ENCODE measurements at regions not wholly inside any gene's neighbourhood (a gene's known extent, or its start where the extent isn't known, plus 50 kb on each side); places are given as distances from the start of the nearest gene placed in this dataset.

DNA sequence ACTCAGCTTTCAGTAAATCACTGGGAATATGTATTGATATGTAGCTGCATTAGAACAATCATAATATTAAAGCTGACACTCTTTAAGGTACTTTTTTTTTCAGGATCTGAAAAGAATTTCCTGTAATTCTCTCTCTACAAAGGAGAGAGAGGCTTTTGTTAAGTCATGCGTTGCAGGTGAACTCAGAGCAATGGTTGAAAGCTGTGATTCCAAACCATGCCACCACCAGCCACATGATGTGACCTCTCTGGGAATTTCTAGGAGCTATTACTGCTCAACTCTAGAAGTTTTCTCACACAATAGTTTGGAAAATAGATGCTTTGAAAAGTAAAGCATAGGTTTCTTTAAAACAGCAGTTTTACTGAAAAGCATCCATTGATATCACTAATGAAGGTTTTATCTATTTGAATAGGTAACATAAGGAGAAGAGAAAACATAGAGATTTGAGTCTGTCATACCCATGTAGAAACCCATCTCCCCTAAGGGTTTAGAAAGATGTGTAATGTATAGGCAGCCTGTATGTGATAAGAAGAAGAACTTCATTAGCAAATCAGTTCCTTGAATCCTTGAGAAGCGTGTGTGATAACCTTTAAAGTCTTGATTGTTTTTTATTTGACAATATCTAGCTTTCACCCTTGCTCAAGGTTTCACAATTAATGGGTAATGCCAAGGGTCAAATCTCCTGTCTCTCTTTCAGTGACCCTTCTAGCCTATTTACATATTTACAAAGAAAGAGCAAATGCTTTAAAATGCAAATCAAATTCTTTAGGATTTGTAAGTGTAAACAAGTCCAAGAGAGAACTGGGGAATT lies 161.0 kb upstream of the ANKRD50 start:
- Histone ChIP-seq H3K4me3 (ENCODE audit: low read depth, low read length) (no peak overlapping the region), H3K36me3 (ENCODE audit: control insufficient read depth, insufficient read depth, low read length) (no peaks in the 10 kb centered on the region), H3K27me3 (ENCODE audit: control insufficient read depth, insufficient read depth, low read length) (no peaks in the 10 kb centered on the region)
- TF ChIP-seq, protein P1, sequence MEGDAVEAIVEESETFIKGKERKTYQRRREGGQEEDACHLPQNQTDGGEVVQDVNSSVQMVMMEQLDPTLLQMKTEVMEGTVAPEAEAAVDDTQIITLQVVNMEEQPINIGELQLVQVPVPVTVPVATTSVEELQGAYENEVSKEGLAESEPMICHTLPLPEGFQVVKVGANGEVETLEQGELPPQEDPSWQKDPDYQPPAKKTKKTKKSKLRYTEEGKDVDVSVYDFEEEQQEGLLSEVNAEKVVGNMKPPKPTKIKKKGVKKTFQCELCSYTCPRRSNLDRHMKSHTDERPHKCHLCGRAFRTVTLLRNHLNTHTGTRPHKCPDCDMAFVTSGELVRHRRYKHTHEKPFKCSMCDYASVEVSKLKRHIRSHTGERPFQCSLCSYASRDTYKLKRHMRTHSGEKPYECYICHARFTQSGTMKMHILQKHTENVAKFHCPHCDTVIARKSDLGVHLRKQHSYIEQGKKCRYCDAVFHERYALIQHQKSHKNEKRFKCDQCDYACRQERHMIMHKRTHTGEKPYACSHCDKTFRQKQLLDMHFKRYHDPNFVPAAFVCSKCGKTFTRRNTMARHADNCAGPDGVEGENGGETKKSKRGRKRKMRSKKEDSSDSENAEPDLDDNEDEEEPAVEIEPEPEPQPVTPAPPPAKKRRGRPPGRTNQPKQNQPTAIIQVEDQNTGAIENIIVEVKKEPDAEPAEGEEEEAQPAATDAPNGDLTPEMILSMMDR (IDR thresholded peaks at IDR 0.05; ENCODE audit: insufficient read depth, low read length, poor library complexity, severe bottlenecking), result no peak
- peak; percentile 31 for DNase-seq (ENCODE audit: low read depth)

DNA sequence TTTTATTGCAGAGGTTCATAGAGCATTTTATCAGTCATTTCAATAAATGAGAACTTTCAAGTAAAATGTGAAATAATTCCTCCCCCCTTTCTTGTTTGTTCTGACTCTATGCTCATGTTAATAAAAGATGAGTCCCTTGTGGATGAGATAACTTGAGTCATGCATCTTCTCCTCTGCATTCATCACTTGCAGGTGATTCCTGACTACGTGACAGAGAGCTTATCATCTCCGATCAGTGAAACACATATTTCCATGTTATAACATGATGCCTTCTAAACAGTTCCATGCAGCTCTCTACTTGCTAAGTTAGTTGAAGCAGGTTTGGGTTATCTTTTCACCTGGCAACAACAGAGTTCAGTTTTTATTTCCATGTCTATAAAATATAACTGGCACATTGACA lies 160.1 kb upstream of the ANKRD50 start:
- TF ChIP-seq, protein P1 (IDR thresholded peaks at IDR 0.05; ENCODE audit: insufficient read depth, low read length, poor library complexity, severe bottlenecking), result no peak
- Histone ChIP-seq H3K4me3 (ENCODE audit: low read depth, low read length) (no peak overlapping the region), H3K36me3 (ENCODE audit: control insufficient read depth, insufficient read depth, low read length) (no peaks in the 10 kb centered on the region), H3K27me3 (ENCODE audit: control insufficient read depth, insufficient read depth, low read length) (no peaks in the 10 kb centered on the region)
- no peak for DNase-seq (ENCODE audit: low read depth)

DNA sequence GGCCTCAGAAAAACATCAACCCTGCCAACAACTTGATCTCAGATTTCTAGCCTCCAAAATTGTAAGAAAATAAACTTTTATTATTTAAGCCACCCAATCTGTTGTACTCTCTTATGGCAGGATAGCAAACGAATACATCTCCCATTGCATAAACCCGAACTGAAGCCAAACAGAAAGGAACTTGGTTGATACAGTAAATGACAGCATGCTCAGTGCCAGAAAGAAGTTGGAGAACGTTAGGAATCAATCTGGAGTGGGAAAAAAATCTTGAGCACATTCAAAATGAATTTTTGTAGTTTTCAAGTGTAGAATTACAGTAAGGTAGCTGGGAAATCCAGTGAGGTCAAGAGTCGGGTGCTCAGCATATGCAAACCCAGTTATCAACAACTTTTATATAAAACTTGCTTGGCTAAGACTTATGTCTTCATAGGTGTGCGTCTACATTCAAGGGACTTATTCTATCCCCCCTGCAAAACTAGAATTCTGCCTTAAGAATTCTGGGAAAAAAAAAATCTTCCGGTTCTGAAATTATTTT lies 157.5 kb upstream of the ANKRD50 start:
- TF ChIP-seq, protein P1 (IDR thresholded peaks at IDR 0.05; ENCODE audit: insufficient read depth, low read length, poor library complexity, severe bottlenecking), result no peak
- Histone ChIP-seq H3K36me3 (ENCODE audit: control insufficient read depth, insufficient read depth, low read length) (no peaks in the 10 kb centered on the region), H3K27me3 (ENCODE audit: control insufficient read depth, insufficient read depth, low read length) (no peaks in the 10 kb centered on the region), H3K4me3 (ENCODE audit: low read depth, low read length) (no peak overlapping the region)
- DNase-seq (ENCODE audit: low read depth), result no peak

DNA sequence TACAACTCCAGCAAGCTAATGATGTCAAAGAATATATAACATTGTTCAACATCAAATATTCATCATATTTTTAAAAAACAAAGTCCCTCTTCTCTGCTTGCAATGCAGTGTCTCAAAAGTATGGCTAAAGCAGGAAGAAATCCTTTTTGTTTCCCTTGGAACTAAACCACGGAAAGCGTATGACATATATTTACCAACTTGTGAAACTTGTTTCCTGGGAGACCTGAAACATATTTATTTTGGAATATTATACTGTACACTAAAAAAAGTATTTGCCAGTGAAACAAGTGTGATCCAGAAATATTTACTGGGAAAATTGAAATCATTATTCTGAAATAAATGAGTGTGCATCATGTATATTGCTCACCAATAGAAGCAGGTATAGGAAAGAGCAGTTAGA lies 156.0 kb upstream of the ANKRD50 start:
- no peak for DNase-seq (ENCODE audit: low read depth)
- TF ChIP-seq, protein P1 (IDR thresholded peaks at IDR 0.05; ENCODE audit: insufficient read depth, low read length, poor library complexity, severe bottlenecking), result no peak

DNA sequence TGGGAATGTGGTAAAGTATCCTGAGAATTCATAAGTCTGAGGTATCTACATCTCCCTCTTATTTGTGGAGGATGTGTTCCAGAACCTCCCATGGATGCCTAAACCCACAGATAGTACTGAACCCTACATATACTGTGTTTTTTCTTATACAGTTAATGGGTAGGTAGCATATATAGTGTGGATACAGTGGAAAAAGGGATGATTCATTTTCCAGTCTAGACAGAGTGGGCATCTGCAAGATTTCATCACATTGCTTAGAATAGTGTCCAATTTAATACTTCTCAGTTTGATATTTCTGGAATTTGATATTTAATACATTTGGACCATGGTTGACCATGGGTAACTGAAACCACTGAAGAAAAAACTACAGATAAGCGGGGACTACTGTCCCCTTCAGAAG lies 155.0 kb upstream of the ANKRD50 start:
- H3K27me3 ChIP-seq (ENCODE audit: control insufficient read depth, insufficient read depth, low read length), result no peaks in the 10 kb centered on the region
- H3K4me3 ChIP-seq (ENCODE audit: low read depth, low read length), result no peak overlapping the region
- no peaks in the 10 kb centered on the region for H3K36me3 ChIP-seq (ENCODE audit: control insufficient read depth, insufficient read depth, low read length)
- no peak for DNase-seq (ENCODE audit: low read depth)
- TF ChIP-seq, protein P1 (IDR thresholded peaks at IDR 0.05; ENCODE audit: insufficient read depth, low read length, poor library complexity, severe bottlenecking), result no peak

More for the DNA sequence above, 156.0 kb upstream of the ANKRD50 start:
- no peaks in the 10 kb centered on the region for H3K36me3 ChIP-seq (ENCODE audit: control insufficient read depth, insufficient read depth, low read length)
- H3K4me3 ChIP-seq (ENCODE audit: low read depth, low read length), result no peak overlapping the region
- H3K27me3 ChIP-seq (ENCODE audit: control insufficient read depth, insufficient read depth, low read length), result no peaks in the 10 kb centered on the region

Data from kidney epithelial cell (primary cell).